ENCODE measurements at regions not wholly inside any gene's neighbourhood (a gene's known extent, or its start where the extent isn't known, plus 50 kb on each side); places are given as distances from the start of the nearest gene placed in this dataset.

- TF ChIP-seq RCOR1 (IDR thresholded peaks at IDR 0.05; ENCODE audit: low read length) (no peak), ELF1 (IDR thresholded peaks at IDR 0.05) (no peak), NFIC (IDR thresholded peaks at IDR 0.05; ENCODE audit: borderline replicate concordance) (no peak), EP300 (IDR thresholded peaks at IDR 0.05; ENCODE audit: borderline replicate concordance in 1 of 2, low read depth in 1 of 2, low read length in 1 of 2) (no peak), JUND (IDR thresholded peaks at IDR 0.05) (no peak), USF2 (IDR thresholded peaks at IDR 0.05; ENCODE audit: borderline replicate concordance, low read depth, low read length) (no peak)
Observed at GRCh38 chrX:39360101-39360500, 558.8 kb downstream of the MID1IP1 start (continued).

- H4K20me1 ChIP-seq (ENCODE audit: insufficient read depth) = no peaks in the 10 kb centered on the region
- no peaks in the 10 kb centered on the region for H3K9me3 ChIP-seq
- no peak overlapping the region for H3K4me3 ChIP-seq (ENCODE audit: low read depth in 2 of 2, low read length in 1 of 2)
- no peaks in the 10 kb centered on the region for H3F3A ChIP-seq (replicated peaks; ENCODE audit: insufficient read depth)
- POLR2A ChIA-PET = no interaction called here
- no peaks in the 10 kb centered on the region for H3K4me1 ChIP-seq (ENCODE audit: control insufficient read depth in 1 of 2, insufficient read depth in 2 of 2, low read depth in 1 of 2, low read length in 1 of 2)
- no peaks in the 10 kb centered on the region for H3K36me3 ChIP-seq (replicated peaks in 1 of 2; ENCODE audit: control insufficient read depth in 1 of 2, insufficient read depth in 2 of 2, low read length in 1 of 2)
- H3K4me2 ChIP-seq = no peak overlapping the region
- CTCF ChIA-PET = interaction anchor here (1.6 kb wide), 1 partner anchor 9 kb away, joined by 4 read pairs; no protein-coding TSS in a partner anchor
- no peak for DNase-seq
- no peaks in the 10 kb centered on the region for H3K79me2 ChIP-seq (ENCODE audit: insufficient read depth)
- no peak overlapping the region for H3K27ac ChIP-seq (ENCODE audit: low read depth in 2 of 2, low read length in 1 of 2)
- TF ChIP-seq USF2 (IDR thresholded peaks at IDR 0.05; ENCODE audit: borderline replicate concordance, low read depth, low read length) (no peak), RXRA (IDR thresholded peaks at IDR 0.05; ENCODE audit: borderline replicate concordance, low read depth) (no peak), GATA2 (CRISPR knock-in tag; IDR thresholded peaks at IDR 0.05) (no peak)
- H3K9me2 ChIP-seq = no peaks in the 10 kb centered on the region
- H3K9ac ChIP-seq = no peak overlapping the region
- no peak overlapping the region for H2AFZ ChIP-seq (ENCODE audit: low read depth)
- no peaks in the 10 kb centered on the region; the same call in 1 of the 2 replicates for H3K27me3 ChIP-seq (ENCODE audit: insufficient read depth)
Observed at GRCh38 chrX:39361736-39362135, 560.5 kb downstream of the MID1IP1 start.

DNA sequence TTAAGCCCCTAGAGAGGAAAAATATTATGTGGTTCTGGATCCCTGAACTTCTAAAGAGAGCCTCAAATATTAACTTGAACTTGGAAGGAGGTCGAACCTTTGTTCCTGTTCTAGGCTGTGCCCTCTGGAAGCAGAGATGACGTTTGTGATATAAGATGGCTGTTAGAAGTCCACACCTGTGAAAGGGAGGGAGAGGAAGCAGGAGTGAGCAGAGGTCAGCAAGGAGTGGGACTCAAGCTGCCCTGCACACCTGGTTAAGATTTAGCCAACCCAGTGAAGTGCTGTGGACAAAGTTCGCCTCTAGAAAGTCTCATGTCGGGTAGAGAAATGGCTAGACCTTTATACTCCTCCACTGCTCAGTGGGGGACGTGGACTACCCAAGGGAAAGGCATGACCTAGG, 566.2 kb downstream of the MID1IP1 start:
- no peaks in the 10 kb centered on the region for H4K20me1 ChIP-seq (ENCODE audit: insufficient read depth)
- no peaks in the 10 kb centered on the region for H3K4me1 ChIP-seq (ENCODE audit: control insufficient read depth in 1 of 2, insufficient read depth in 2 of 2, low read depth in 1 of 2, low read length in 1 of 2)
- H3K4me2 ChIP-seq = no peak overlapping the region
- no peak overlapping the region for H2AFZ ChIP-seq (ENCODE audit: low read depth)
- H3K9me3 ChIP-seq = no peaks in the 10 kb centered on the region
- H3K9me2 ChIP-seq = no peaks in the 10 kb centered on the region
- no peak for DNase-seq
- H3K27ac ChIP-seq (ENCODE audit: low read depth in 2 of 2, low read length in 1 of 2) = no peak overlapping the region
- no peaks in the 10 kb centered on the region for H3K36me3 ChIP-seq (replicated peaks in 1 of 2; ENCODE audit: control insufficient read depth in 1 of 2, insufficient read depth in 2 of 2, low read length in 1 of 2)
- no peaks in the 10 kb centered on the region; the same call in 1 of the 2 replicates for H3K27me3 ChIP-seq (ENCODE audit: insufficient read depth)
- H3K79me2 ChIP-seq (ENCODE audit: insufficient read depth) = no peaks in the 10 kb centered on the region
- H3K4me3 ChIP-seq (ENCODE audit: low read depth in 2 of 2, low read length in 1 of 2) = no peak overlapping the region
- TF ChIP-seq GATA2 (CRISPR knock-in tag; IDR thresholded peaks at IDR 0.05) (no peak), SMC3 (IDR thresholded peaks at IDR 0.05; ENCODE audit: low read depth, low read length) (no peak), FOXM1 (IDR thresholded peaks at IDR 0.05; ENCODE audit: low read depth) (no peak), POLR2AphosphoS5 (IDR thresholded peaks at IDR 0.05; ENCODE audit: low read depth, low read length) (no peak), EP300 (IDR thresholded peaks at IDR 0.05; ENCODE audit: borderline replicate concordance in 1 of 2, low read depth in 1 of 2, low read length in 1 of 2) (no peak), RXRA (IDR thresholded peaks at IDR 0.05; ENCODE audit: borderline replicate concordance, low read depth) (no peak), CTCF (IDR thresholded peaks at IDR 0.05) (no peak), MXI1 (IDR thresholded peaks at IDR 0.05; ENCODE audit: low read depth, low read length) (no peak)
- no peaks in the 10 kb centered on the region for H3F3A ChIP-seq (replicated peaks; ENCODE audit: insufficient read depth)
- H3K9ac ChIP-seq = no peak overlapping the region
- ChIA-PET POLR2A (no interaction called here), CTCF (no interaction called here)
- 20% methylated on average over 2 of the region's 5 CpGs for WGBS (ENCODE audit: low lambda C conversion rate)
